ENCODE measurements at regions not wholly inside any gene's neighbourhood (a gene's known extent, or its start where the extent isn't known, plus 50 kb on each side); places are given as distances from the start of the nearest gene placed in this dataset.
"Not testable (repeated sequence)": the region's sequence is repeated elsewhere in the genome, so short reads cannot be mapped to it uniquely, and the experiment has no call there.

DNA sequence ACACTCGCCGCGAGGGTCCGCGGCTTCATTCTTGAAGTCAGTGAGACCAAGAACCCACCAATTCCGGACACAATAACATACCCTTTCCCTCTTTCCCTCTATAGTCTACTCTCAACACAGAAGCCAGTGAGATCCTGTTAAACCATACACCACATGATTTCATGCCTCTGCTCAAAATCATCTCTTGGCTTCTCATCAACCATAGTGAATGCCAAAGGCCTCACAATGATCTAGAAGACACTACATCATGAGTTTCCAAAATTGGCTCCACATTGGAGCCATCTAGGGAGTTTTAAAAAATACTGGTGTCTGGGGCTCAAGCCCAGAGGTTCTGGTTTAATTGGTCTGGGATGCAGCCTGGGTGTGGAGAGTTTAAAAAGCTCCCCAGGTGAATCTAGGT lies 124.5 kb downstream of the EFNB1 start:
- TF ChIP-seq, protein P1, sequence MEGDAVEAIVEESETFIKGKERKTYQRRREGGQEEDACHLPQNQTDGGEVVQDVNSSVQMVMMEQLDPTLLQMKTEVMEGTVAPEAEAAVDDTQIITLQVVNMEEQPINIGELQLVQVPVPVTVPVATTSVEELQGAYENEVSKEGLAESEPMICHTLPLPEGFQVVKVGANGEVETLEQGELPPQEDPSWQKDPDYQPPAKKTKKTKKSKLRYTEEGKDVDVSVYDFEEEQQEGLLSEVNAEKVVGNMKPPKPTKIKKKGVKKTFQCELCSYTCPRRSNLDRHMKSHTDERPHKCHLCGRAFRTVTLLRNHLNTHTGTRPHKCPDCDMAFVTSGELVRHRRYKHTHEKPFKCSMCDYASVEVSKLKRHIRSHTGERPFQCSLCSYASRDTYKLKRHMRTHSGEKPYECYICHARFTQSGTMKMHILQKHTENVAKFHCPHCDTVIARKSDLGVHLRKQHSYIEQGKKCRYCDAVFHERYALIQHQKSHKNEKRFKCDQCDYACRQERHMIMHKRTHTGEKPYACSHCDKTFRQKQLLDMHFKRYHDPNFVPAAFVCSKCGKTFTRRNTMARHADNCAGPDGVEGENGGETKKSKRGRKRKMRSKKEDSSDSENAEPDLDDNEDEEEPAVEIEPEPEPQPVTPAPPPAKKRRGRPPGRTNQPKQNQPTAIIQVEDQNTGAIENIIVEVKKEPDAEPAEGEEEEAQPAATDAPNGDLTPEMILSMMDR (IDR thresholded peaks at IDR 0.05; ENCODE audit: extremely low read depth, missing control alignments), result no peak
- DNase-seq (ENCODE audit: low spot score), result no peak

DNA sequence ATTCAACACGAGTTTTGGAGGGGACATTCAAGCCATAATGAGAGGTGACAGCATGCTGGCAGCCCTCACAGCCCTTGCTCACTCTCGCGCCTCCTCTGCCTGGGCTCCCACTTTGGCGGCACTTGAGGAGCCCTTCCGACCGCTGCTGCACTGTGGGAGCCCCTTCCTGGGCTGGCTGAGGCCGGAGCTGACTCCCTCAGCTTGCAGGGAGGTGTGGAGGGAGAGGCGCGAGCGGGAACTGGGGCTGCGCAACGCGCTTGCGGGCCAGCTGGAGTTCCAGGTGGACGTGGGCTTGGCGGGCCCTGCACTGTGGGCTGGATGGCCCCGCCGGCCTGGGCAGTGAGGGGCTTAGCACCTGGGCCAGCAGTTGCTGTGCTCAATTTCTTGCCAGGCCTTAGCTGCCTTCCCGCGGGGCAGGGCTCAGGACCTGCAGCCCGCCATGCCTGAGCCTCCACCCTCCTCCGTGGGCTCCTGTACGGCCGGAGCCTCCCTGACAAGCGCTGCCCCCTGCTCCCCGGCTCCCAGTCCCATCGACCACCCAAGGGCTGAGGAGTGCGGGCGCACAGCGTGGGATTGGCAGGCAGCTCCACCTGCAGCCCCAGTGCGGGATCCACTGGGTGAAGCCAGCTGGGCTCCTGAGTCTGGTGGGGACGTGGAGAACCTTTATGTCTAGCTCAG lies 123.3 kb downstream of the EFNB1 start:
- not testable (repeated sequence) for DNase-seq (ENCODE audit: low spot score)

DNA sequence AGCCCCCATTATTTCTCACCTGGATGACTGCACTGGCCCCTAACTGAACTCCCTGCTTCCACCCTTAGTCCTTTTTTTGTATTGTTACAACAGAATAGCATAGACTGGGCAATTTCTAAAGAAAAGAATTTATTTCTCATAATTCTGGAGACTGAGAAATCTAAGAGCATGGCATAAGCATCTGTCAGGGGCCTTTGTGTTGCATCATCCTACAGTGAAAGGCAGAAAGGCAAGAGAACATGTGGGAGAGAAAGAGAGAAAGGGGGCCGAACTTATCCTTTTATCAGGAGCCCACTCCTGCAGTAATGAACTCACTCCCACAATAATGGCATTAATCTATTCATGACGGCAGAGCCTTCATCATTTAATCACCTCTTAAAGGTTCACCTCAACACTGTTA lies 122.1 kb downstream of the EFNB1 start:
- DNase-seq (ENCODE audit: low spot score), result no peak
- TF ChIP-seq, protein P1 (IDR thresholded peaks at IDR 0.05; ENCODE audit: extremely low read depth, missing control alignments), result no peak

DNA sequence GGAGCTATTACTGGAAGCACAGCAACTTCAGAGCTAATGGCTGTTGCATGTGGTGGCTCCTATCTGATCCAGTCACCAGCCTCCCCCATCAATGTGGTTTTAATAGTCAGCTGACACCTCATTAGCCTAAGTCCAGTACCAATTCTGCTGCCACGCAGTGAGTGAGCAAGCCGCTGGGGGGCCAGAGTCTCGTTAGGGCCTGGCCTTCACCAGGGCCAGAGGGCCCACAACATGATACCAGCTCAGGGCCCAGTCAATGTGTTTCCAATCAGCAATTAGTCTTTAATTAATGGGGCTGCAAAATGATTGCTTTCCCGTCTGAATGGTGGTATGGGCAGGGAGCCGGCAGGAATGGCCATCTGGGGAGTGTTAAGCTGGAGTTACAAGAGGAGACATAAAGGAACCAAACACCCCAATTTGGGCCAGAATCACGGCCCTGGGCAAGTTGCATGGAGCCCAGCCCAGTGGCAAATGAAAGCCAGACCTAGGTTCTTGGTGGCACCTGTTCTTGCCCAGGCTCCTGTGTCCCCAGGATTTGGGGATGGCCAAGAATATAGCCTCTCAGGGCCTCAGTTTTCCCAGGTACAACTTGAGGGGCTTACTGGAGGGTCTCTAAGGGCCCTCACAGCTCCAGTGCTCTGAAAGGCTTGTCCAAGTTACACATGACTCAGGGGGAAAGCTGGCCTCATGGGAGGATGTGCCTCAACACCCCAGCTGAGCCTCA lies 119.2 kb downstream of the EFNB1 start:
- TF ChIP-seq, protein P1 (IDR thresholded peaks at IDR 0.05; ENCODE audit: extremely low read depth, missing control alignments), result no peak
- DNase-seq (ENCODE audit: low spot score), result no peak

DNA sequence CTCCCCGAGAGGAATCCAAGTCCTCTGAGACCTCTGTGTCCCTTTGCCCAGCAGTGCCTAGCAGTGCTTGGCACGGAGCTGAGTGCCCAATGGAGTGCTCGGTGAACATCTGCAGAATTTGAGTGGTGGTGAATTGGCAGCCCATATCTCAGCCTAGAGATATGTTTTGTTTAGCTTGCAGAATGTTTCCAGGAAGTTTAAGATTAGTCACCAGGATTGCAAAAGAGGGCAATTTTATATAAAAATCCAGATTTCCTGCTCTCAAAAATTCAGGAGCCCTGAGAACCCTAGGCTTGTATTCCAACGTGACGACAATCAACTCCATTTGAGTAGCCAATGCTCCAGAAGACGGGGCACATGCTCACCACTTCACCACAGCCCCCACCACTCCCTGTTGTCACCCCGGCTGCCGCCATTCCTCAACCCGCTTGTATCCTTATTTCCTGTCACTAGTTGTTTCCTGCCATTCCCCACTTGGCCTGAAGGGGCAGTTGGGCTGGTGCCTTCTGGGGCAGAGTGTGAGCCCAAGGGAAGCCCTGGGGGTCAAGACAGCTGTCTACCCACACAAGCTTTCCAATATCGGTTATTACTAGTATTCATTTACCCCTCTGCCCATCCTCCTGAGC lies 116.9 kb downstream of the EFNB1 start:
- TF ChIP-seq, protein P1 (IDR thresholded peaks at IDR 0.05; ENCODE audit: extremely low read depth, missing control alignments), result no peak
- DNase-seq (ENCODE audit: low spot score), result no peak

DNA sequence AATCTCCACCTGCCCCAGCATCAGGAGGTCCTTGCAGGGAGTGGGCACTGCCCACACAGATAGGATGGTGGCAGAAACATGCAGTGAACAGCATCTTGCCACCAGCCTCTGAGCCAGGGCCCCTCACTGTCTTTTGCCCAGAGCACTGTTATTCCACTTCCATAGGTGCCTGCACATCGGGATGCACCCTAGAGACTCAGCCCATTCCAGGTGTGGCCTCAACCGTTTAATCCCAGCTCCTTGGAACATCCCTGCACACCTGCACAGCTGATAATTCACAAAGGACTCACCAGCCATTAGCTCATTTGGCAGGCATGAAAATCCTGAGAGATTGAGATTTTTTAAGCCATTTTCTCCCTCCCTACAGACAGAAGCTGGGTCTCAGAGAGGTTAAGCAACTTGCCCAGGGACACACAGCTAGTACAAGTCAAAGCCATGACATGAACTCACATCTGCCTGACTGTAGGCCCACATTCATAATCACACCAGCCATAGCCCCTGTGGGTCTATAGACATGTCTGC lies 116.3 kb downstream of the EFNB1 start:
- DNase-seq (ENCODE audit: low spot score), result no peak
- TF ChIP-seq, protein P1 (IDR thresholded peaks at IDR 0.05; ENCODE audit: extremely low read depth, missing control alignments), result no peak

DNA sequence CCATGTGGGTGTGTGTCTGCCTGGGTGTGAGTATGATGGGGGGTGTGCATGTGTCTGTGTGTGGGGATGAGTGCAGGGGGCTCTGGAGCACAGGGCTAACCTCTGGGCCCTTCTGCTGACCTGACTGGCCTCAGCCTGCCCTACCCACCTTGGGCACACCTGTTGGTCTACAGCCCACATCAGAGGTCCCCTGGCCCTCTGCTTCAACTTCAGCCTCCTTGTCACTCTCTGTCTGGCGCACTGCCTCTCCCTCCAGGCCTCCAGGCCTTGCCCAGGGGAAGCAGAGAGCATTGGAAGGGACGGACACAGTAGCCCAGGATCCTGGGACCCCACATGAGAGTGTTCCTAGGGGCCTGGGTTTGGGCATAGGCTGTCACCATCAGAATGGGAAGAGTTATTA lies 115.4 kb downstream of the EFNB1 start:
- DNase-seq (ENCODE audit: low spot score), result no peak
- TF ChIP-seq, protein P1 (IDR thresholded peaks at IDR 0.05; ENCODE audit: extremely low read depth, missing control alignments), result no peak

Measured in GM20000 (cell line).